ENCODE measurements at regions not wholly inside any gene's neighbourhood (a gene's known extent, or its start where the extent isn't known, plus 50 kb on each side); places are given as distances from the start of the nearest gene placed in this dataset.
"Not testable (repeated sequence)": the region's sequence is repeated elsewhere in the genome, so short reads cannot be mapped to it uniquely, and the experiment has no call there.

- H3K36me3 ChIP-seq (ENCODE audit: low read depth): no peaks in the 10 kb centered on the region
- no peak for DNase-seq
- H3F3A ChIP-seq (ENCODE audit: insufficient read depth): no peaks in the 10 kb centered on the region
- no peak overlapping the region for H3K9ac ChIP-seq
- H3K27ac ChIP-seq: no peak overlapping the region
- WGBS, 2 experiments (ENCODE audit: low coverage in 1 of 2, low lambda C conversion rate in 2 of 2, missing lambda C conversion rate in 2 of 2): 9 to 22% methylated on average over 2 of the region's 2 CpGs
- H3K4me2 ChIP-seq (ENCODE audit: unreplicated experiment): no peak overlapping the region
- no peaks in the 10 kb centered on the region for H3K4me1 ChIP-seq (ENCODE audit: insufficient read depth)
- H3K9me2 ChIP-seq (ENCODE audit: insufficient read depth): no peaks in the 10 kb centered on the region
- no peak overlapping the region for H2AFZ ChIP-seq
- no peaks in the 10 kb centered on the region for H3K9me3 ChIP-seq (ENCODE audit: low read depth)
- in situ Hi-C loops (cut with MboI): no loop called here
- H3K4me3 ChIP-seq: no peak overlapping the region
- no peak for TF ChIP-seq EZH2 (IDR thresholded peaks at IDR 0.05; ENCODE audit: insufficient read depth, poor library complexity, severe bottlenecking)
- no peak for TF ChIP-seq EZH2phosphoT487 (IDR thresholded peaks at IDR 0.05; ENCODE audit: insufficient read depth, low read depth)
- H3K79me2 ChIP-seq (ENCODE audit: insufficient read depth): no peaks in the 10 kb centered on the region
- H4K20me1 ChIP-seq (ENCODE audit: insufficient read depth): no peaks in the 10 kb centered on the region
- no peaks in the 10 kb centered on the region for H3K27me3 ChIP-seq (replicated peaks; ENCODE audit: insufficient read depth)
Measured at GRCh38 chr1:213786683-213787082, 201.1 kb upstream of the PROX1 start.

GRCh38 chr1:213790565-213790964 lies 197.2 kb upstream of the PROX1 start:
- H3K4me1 ChIP-seq (ENCODE audit: insufficient read depth): no peaks in the 10 kb centered on the region
- in situ Hi-C loops (cut with MboI): no loop called here
- no peaks in the 10 kb centered on the region for H3K79me2 ChIP-seq (ENCODE audit: insufficient read depth)
- 12 to 17% methylated on average over 3 of the region's 3 CpGs for WGBS, 2 experiments (ENCODE audit: low coverage in 1 of 2, low lambda C conversion rate in 2 of 2, missing lambda C conversion rate in 2 of 2)
- no peak for TF ChIP-seq EZH2phosphoT487 (IDR thresholded peaks at IDR 0.05; ENCODE audit: insufficient read depth, low read depth)
- no peaks in the 10 kb centered on the region for H3K36me3 ChIP-seq (ENCODE audit: low read depth)
- H3K4me2 ChIP-seq (ENCODE audit: unreplicated experiment): no peak overlapping the region
- H3K4me3 ChIP-seq: no peak overlapping the region
- H3K27me3 ChIP-seq (replicated peaks; ENCODE audit: insufficient read depth): no peaks in the 10 kb centered on the region
- H3K27ac ChIP-seq: no peak overlapping the region
- no peaks in the 10 kb centered on the region for H4K20me1 ChIP-seq (ENCODE audit: insufficient read depth)
- H3K9ac ChIP-seq: no peak overlapping the region
- no peaks in the 10 kb centered on the region for H3K9me2 ChIP-seq (ENCODE audit: insufficient read depth)
- H3F3A ChIP-seq (ENCODE audit: insufficient read depth): no peaks in the 10 kb centered on the region
- DNase-seq: no peak
- H2AFZ ChIP-seq: no peak overlapping the region
- H3K9me3 ChIP-seq (ENCODE audit: low read depth): no peaks in the 10 kb centered on the region

DNA sequence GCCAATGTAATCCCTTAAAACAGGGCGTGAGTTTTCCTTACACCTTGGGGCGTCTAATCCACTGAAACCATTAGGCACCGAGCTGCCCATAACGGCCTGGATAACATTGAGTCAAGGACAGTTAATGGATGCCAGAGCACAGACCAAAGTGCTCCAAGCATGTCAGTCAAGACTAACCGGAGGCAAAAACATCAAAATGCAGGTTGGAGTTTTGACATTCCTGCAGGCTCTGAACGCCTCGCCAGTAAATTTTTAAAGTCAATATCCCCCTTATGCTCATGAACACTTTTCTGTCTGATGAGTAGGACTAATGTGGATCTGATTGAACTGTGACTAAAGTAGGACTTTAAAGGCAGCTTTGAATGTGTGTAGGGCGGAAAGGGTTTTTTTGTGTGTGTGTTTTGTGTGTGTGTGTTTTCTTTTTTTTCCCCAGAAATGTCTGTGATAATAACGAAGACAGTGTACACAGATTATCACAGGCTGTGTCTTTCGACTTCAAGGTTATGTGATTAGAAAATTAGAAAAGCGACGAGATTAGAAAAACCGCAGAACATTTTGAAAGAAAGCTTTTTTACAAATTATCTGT lies 194.2 kb upstream of the PROX1 start:
- Histone ChIP-seq H2AFZ (no peak overlapping the region), H3K4me1 (ENCODE audit: insufficient read depth) (no peaks in the 10 kb centered on the region), H3K4me2 (ENCODE audit: unreplicated experiment) (no peak overlapping the region), H3K79me2 (ENCODE audit: insufficient read depth) (no peaks in the 10 kb centered on the region), H3F3A (ENCODE audit: insufficient read depth) (no peaks in the 10 kb centered on the region), H4K20me1 (ENCODE audit: insufficient read depth) (no peaks in the 10 kb centered on the region), H3K27ac (no peak overlapping the region), H3K9me2 (ENCODE audit: insufficient read depth) (no peaks in the 10 kb centered on the region), H3K27me3 (replicated peaks; ENCODE audit: insufficient read depth) (no peaks in the 10 kb centered on the region), H3K4me3 (no peak overlapping the region), H3K9me3 (ENCODE audit: low read depth) (no peaks in the 10 kb centered on the region), H3K36me3 (ENCODE audit: low read depth) (no peaks in the 10 kb centered on the region), H3K9ac (no peak overlapping the region)
- DNase-seq: no peak
- in situ Hi-C loops (cut with MboI): no loop called here
- TF ChIP-seq EZH2 (IDR thresholded peaks at IDR 0.05; ENCODE audit: insufficient read depth, poor library complexity, severe bottlenecking) (no peak), EZH2phosphoT487 (IDR thresholded peaks at IDR 0.05; ENCODE audit: insufficient read depth, low read depth) (no peak)
- 29 to 35% methylated on average over 13 of the region's 13 CpGs for WGBS, 2 experiments (ENCODE audit: low coverage in 1 of 2, low lambda C conversion rate in 2 of 2, missing lambda C conversion rate in 2 of 2)

GRCh38 chr1:213796525-213796924 lies 191.2 kb upstream of the PROX1 start:
- WGBS, 2 experiments (ENCODE audit: low coverage in 1 of 2, low lambda C conversion rate in 2 of 2, missing lambda C conversion rate in 2 of 2): 17 to 20% methylated on average over 8 of the region's 8 CpGs
- no peaks in the 10 kb centered on the region for H3K79me2 ChIP-seq (ENCODE audit: insufficient read depth)
- no peaks in the 10 kb centered on the region for H3K9me3 ChIP-seq (ENCODE audit: low read depth)
- H3F3A ChIP-seq (ENCODE audit: insufficient read depth): no peaks in the 10 kb centered on the region
- TF ChIP-seq EZH2 (IDR thresholded peaks at IDR 0.05; ENCODE audit: insufficient read depth, poor library complexity, severe bottlenecking) (no peak), EZH2phosphoT487 (IDR thresholded peaks at IDR 0.05; ENCODE audit: insufficient read depth, low read depth) (no peak)
- no peaks in the 10 kb centered on the region for H3K36me3 ChIP-seq (ENCODE audit: low read depth)
- no peaks in the 10 kb centered on the region for H4K20me1 ChIP-seq (ENCODE audit: insufficient read depth)
- H3K27me3 ChIP-seq (replicated peaks; ENCODE audit: insufficient read depth): no peaks in the 10 kb centered on the region
- no peak overlapping the region for H3K4me3 ChIP-seq
- H3K27ac ChIP-seq: no peak overlapping the region
- no peaks in the 10 kb centered on the region for H3K4me1 ChIP-seq (ENCODE audit: insufficient read depth)
- in situ Hi-C loops (cut with MboI): no loop called here
- no peak overlapping the region for H3K9ac ChIP-seq
- DNase-seq: no peak
- no peak overlapping the region for H3K4me2 ChIP-seq (ENCODE audit: unreplicated experiment)
- H3K9me2 ChIP-seq (ENCODE audit: insufficient read depth): no peaks in the 10 kb centered on the region
- H2AFZ ChIP-seq: no peak overlapping the region

DNA sequence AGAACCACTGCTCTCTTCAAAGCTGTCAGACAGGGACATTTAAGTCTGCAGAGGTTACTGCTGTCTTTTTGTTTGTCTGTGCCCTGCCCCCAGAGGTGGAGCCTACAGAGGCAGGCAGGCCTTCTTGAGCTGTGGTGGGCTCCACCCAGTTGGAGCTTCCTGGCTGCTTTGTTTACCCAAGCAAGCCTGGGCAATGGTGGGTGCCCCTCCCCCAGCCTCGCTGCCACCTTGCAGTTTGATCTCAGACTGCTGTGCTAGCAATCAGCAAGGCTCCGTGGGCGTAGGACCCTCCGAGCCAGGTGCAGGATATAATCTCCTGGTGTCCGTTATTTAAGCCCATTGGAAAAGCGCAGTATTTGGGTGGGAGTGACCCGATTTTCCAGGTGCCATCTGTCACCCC lies 179.5 kb upstream of the PROX1 start:
- in situ Hi-C loops (cut with MboI); H3K9me3 ChIP-seq (ENCODE audit: low read depth); H3K4me1 ChIP-seq (ENCODE audit: insufficient read depth); H3K9ac ChIP-seq; H3K4me2 ChIP-seq (ENCODE audit: unreplicated experiment); H2AFZ ChIP-seq; H3K79me2 ChIP-seq (ENCODE audit: insufficient read depth); H3K9me2 ChIP-seq (ENCODE audit: insufficient read depth); H3K4me3 ChIP-seq; H3K27me3 ChIP-seq (replicated peaks; ENCODE audit: insufficient read depth); H4K20me1 ChIP-seq (ENCODE audit: insufficient read depth); H3K36me3 ChIP-seq (ENCODE audit: low read depth); DNase-seq; H3K27ac ChIP-seq; H3F3A ChIP-seq (ENCODE audit: insufficient read depth): not testable (repeated sequence)
- 41 to 51% methylated on average over 7 of the region's 7 CpGs for WGBS, 2 experiments (ENCODE audit: low coverage in 1 of 2, low lambda C conversion rate in 2 of 2, missing lambda C conversion rate in 2 of 2)

Data from GM23248 (cell line).